ENCODE measurements at regions not wholly inside any gene's neighbourhood (a gene's known extent, or its start where the extent isn't known, plus 50 kb on each side); places are given as distances from the start of the nearest gene placed in this dataset.
"Not testable (repeated sequence)": the region's sequence is repeated elsewhere in the genome, so short reads cannot be mapped to it uniquely, and the experiment has no call there.

GRCh38 chr17:83192161-83192788, 112.9 kb downstream of the METRNL start:
- ATAC-seq (ENCODE audit: low read depth), result no peak
- Mint-ChIP-seq H3K27ac (no peak overlapping the region), H3K4me1 (peaks cover 5% of the 10 kb centered on the region), H3K27me3 (no peaks in the 10 kb centered on the region), H3K36me3 (ENCODE audit: low read depth) (no peaks in the 10 kb centered on the region), H3K4me3 (no peak overlapping the region), H3K9me3 (no peaks in the 10 kb centered on the region)
- intact Hi-C loops (cut with micrococcal nuclease), result no loop called here
- no peak for DNase-seq
- no peak for TF ChIP-seq CTCF (IDR thresholded peaks at IDR 0.05)
- POLR2A ChIA-PET, result no interaction called here
- CTCF ChIA-PET, result interaction anchor here (1.0 kb wide), 1 partner anchor 410 kb away, joined by 3 read pairs; no protein-coding TSS in a partner anchor

- ATAC-seq (ENCODE audit: low read depth); H3K9me3 Mint-ChIP-seq; DNase-seq; POLR2A ChIA-PET; intact Hi-C loops (cut with micrococcal nuclease); H3K27ac Mint-ChIP-seq; H3K27me3 Mint-ChIP-seq; H3K4me3 Mint-ChIP-seq; H3K4me1 Mint-ChIP-seq; H3K36me3 Mint-ChIP-seq (ENCODE audit: low read depth): not testable (repeated sequence)
- CTCF ChIA-PET, result interaction anchor here (1.0 kb wide), 1 partner anchor 411 kb away, joined by 3 read pairs; no protein-coding TSS in a partner anchor
Observed at GRCh38 chr17:83192789-83193335, 113.5 kb downstream of the METRNL start.

- no peaks in the 10 kb centered on the region for H3K9me3 Mint-ChIP-seq
- H3K36me3 Mint-ChIP-seq (ENCODE audit: low read depth), result no peaks in the 10 kb centered on the region
- H3K4me1 Mint-ChIP-seq, result peaks cover 8% of the 10 kb centered on the region
- intact Hi-C loops (cut with micrococcal nuclease), result no loop called here
- H3K4me3 Mint-ChIP-seq, result peak overlapping the region; percentile 8
- CTCF ChIA-PET, result interaction anchor here (1.0 kb wide), 1 partner anchor 412 kb away, joined by 3 read pairs; no protein-coding TSS in a partner anchor
- H3K27me3 Mint-ChIP-seq, result no peaks in the 10 kb centered on the region
- no peak overlapping the region for H3K27ac Mint-ChIP-seq
- ATAC-seq (ENCODE audit: low read depth), result peak; percentile 37
- no peak for DNase-seq
- POLR2A ChIA-PET, result no interaction called here
- no peak for TF ChIP-seq CTCF (IDR thresholded peaks at IDR 0.05)
Observed at GRCh38 chr17:83193336-83194185, 114.2 kb downstream of the METRNL start.

- H3K9me3 Mint-ChIP-seq, result no peaks in the 10 kb centered on the region
- intact Hi-C loops (cut with micrococcal nuclease), result no loop called here
- no peak for TF ChIP-seq CTCF (IDR thresholded peaks at IDR 0.05)
- ChIA-PET POLR2A (no interaction called here), CTCF (no interaction called here)
- no peaks in the 10 kb centered on the region for H3K36me3 Mint-ChIP-seq (ENCODE audit: low read depth)
- no peaks in the 10 kb centered on the region for H3K27me3 Mint-ChIP-seq
- H3K4me3 Mint-ChIP-seq, result no peak overlapping the region
- peaks cover 14% of the 10 kb centered on the region for H3K4me1 Mint-ChIP-seq
- H3K27ac Mint-ChIP-seq, result no peak overlapping the region
- no peak for ATAC-seq (ENCODE audit: low read depth)
- DNase-seq, result peak; percentile 14
Observed at GRCh38 chr17:83194186-83194561, 114.8 kb downstream of the METRNL start.

- CTCF ChIA-PET, result no interaction called here
- H3K4me1 Mint-ChIP-seq, result peaks cover 21% of the 10 kb centered on the region
- no peaks in the 10 kb centered on the region for H3K36me3 Mint-ChIP-seq (ENCODE audit: low read depth)
- no peak overlapping the region for H3K27ac Mint-ChIP-seq
- no peak for TF ChIP-seq CTCF (IDR thresholded peaks at IDR 0.05)
- no peaks in the 10 kb centered on the region for H3K27me3 Mint-ChIP-seq
- DNase-seq (peak; percentile 12), ATAC-seq (ENCODE audit: low read depth) (no peak)
- H3K9me3 Mint-ChIP-seq, result no peaks in the 10 kb centered on the region
- POLR2A ChIA-PET, result no interaction called here
- intact Hi-C loops (cut with micrococcal nuclease), result no loop called here
- no peak overlapping the region for H3K4me3 Mint-ChIP-seq
Observed at GRCh38 chr17:83194761-83195329, 115.4 kb downstream of the METRNL start.
